Chondrocyte (in vitro differentiated cells): ENCODE measurements at regions not wholly inside any gene's neighbourhood (a gene's known extent, or its start where the extent isn't known, plus 50 kb on each side); places are given as distances from the start of the nearest gene placed in this dataset.
A peak's percentile ranks its signal among the peaks of the same experiment; 100 is the strongest.

ENCODE experiments used
- DNase-seq: peaks from one replicate; pipeline ENCODE4 v3.0.0; 2021; ENCODE audit warnings: mixed read lengths, low spot score
- H3K27ac Mint-ChIP-seq: one replicate; pipeline ENCODE4 v1.8.0; 2021; ENCODE audit warnings: mild to moderate bottlenecking, moderate library complexity, mixed read lengths; ENCODE audit not compliant: unreplicated experiment
- H3K27me3 Mint-ChIP-seq: 2 replicates; pipeline ENCODE4 v1.8.0; 2021; ENCODE audit warnings: low read depth, mixed read lengths
- H3K36me3 Mint-ChIP-seq: 2 replicates; pipeline ENCODE4 v1.8.0; 2021; ENCODE audit warnings: low read depth, mixed read lengths
- H3K4me1 Mint-ChIP-seq: 2 replicates; pipeline ENCODE4 v1.8.0; 2021; ENCODE audit warnings: low read depth, mild to moderate bottlenecking, mixed read lengths
- H3K4me3 Mint-ChIP-seq: one replicate; pipeline ENCODE4 v1.8.0; 2021; ENCODE audit warnings: mild to moderate bottlenecking, moderate library complexity, mixed read lengths; ENCODE audit not compliant: unreplicated experiment
- H3K9me3 Mint-ChIP-seq: 2 replicates; pipeline ENCODE4 v1.8.0; 2021; ENCODE audit warnings: low read depth, mixed read lengths
- CTCF ChIP-seq: fragments of 200-600 bp; sonication (generic); IDR thresholded peaks from 2 replicates; pipeline ENCODE4 v1.5.0; 2021; ENCODE audit warnings: antibody characterized with exemption, mild to moderate bottlenecking, moderate library complexity

GRCh38 chr5:89930591-89931392 is 478.8 kb downstream of the CETN3 start:
- peaks cover 6% of the 10 kb centered on the region for H3K9me3 Mint-ChIP-seq
- H3K27ac Mint-ChIP-seq, result peak overlapping the region; percentile 71
- peaks cover 39% of the 10 kb centered on the region for H3K4me1 Mint-ChIP-seq
- no peak for TF ChIP-seq CTCF
- no peaks in the 10 kb centered on the region for H3K27me3 Mint-ChIP-seq
- DNase-seq, result no peak
- no peaks in the 10 kb centered on the region for H3K36me3 Mint-ChIP-seq
- H3K4me3 Mint-ChIP-seq, result peak overlapping the region; percentile 4

- TF ChIP-seq CTCF, result no peak
- H3K27ac Mint-ChIP-seq, result no peak overlapping the region
- peaks cover 33% of the 10 kb centered on the region for H3K4me1 Mint-ChIP-seq
- no peak for DNase-seq
- H3K36me3 Mint-ChIP-seq, result no peaks in the 10 kb centered on the region
- H3K27me3 Mint-ChIP-seq, result no peaks in the 10 kb centered on the region
- no peak overlapping the region for H3K4me3 Mint-ChIP-seq
- H3K9me3 Mint-ChIP-seq, result peaks cover 6% of the 10 kb centered on the region
These were observed 479.7 kb downstream of the CETN3 start for GRCh38 chr5:89929834-89930233.

GRCh38 chr5:89929173-89929572 is 480.4 kb downstream of the CETN3 start:
- Mint-ChIP-seq H3K4me3 (no peak overlapping the region), H3K27me3 (no peaks in the 10 kb centered on the region), H3K27ac (no peak overlapping the region), H3K36me3 (no peaks in the 10 kb centered on the region), H3K4me1 (peaks cover 33% of the 10 kb centered on the region), H3K9me3 (peaks cover 6% of the 10 kb centered on the region)
- peak; percentile 32 for TF ChIP-seq CTCF
- no peak for DNase-seq

GRCh38 chr5:89922161-89922560 is 487.4 kb downstream of the CETN3 start:
- H3K4me3 Mint-ChIP-seq, result no peak overlapping the region
- TF ChIP-seq CTCF, result no peak
- no peaks in the 10 kb centered on the region for H3K36me3 Mint-ChIP-seq
- no peak overlapping the region for H3K27ac Mint-ChIP-seq
- no peaks in the 10 kb centered on the region for H3K4me1 Mint-ChIP-seq
- no peaks in the 10 kb centered on the region for H3K27me3 Mint-ChIP-seq
- H3K9me3 Mint-ChIP-seq, result peaks cover 10% of the 10 kb centered on the region
- no peak for DNase-seq

- no peak for DNase-seq
- H3K27me3 Mint-ChIP-seq, result no peaks in the 10 kb centered on the region
- peaks cover 4% of the 10 kb centered on the region for H3K36me3 Mint-ChIP-seq
- H3K27ac Mint-ChIP-seq, result no peak overlapping the region
- H3K4me3 Mint-ChIP-seq, result no peak overlapping the region
- TF ChIP-seq CTCF, result no peak
- H3K9me3 Mint-ChIP-seq, result peaks cover 16% of the 10 kb centered on the region
- H3K4me1 Mint-ChIP-seq, result no peaks in the 10 kb centered on the region
These were observed 492.4 kb downstream of the CETN3 start for GRCh38 chr5:89917112-89917511.
